ENCODE measurements at regions not wholly inside any gene's neighbourhood (a gene's known extent, or its start where the extent isn't known, plus 50 kb on each side); places are given as distances from the start of the nearest gene placed in this dataset.

- TF ChIP-seq LEF1 (IDR thresholded peaks at IDR 0.05; ENCODE audit: borderline replicate concordance) (no peak), L3MBTL2 (conservative IDR thresholded peaks at IDR 0.05) (no peak)
Observed at GRCh38 chr12:24714237-24714636, 234.7 kb downstream of the BCAT1 start.
